ENCODE measurements at regions not wholly inside any gene's neighbourhood (a gene's known extent, or its start where the extent isn't known, plus 50 kb on each side); places are given as distances from the start of the nearest gene placed in this dataset.

GRCh38 chr12:77504466-77504865, 326.2 kb upstream of the NAV3 start:
- 24% methylated on average over 4 of the region's 4 CpGs for WGBS (ENCODE audit: insufficient coverage, insufficient replicate concordance, low lambda C conversion rate, missing lambda C conversion rate)
- Histone ChIP-seq H3K36me3 (ENCODE audit: control insufficient read depth in 2 of 2, insufficient read depth in 2 of 2, low read length in 1 of 2) (no peaks in the 10 kb centered on the region), H2AFZ (ENCODE audit: control insufficient read depth, low read depth, low read length) (no peak overlapping the region), H4K20me1 (ENCODE audit: control insufficient read depth, insufficient read depth) (no peaks in the 10 kb centered on the region), H3K27ac (ENCODE audit: control insufficient read depth, insufficient read depth) (no peak overlapping the region), H3K9ac (ENCODE audit: control insufficient read depth, insufficient read depth, low read length) (no peak overlapping the region), H3K4me3 (no peak overlapping the region), H3K4me1 (ENCODE audit: control insufficient read depth, insufficient read depth, low read length) (no peaks in the 10 kb centered on the region), H3K9me3 (replicated peaks; ENCODE audit: control insufficient read depth, insufficient read depth, low read length) (no peaks in the 10 kb centered on the region), H3K4me2 (ENCODE audit: control insufficient read depth, insufficient read depth) (no peak overlapping the region), H3K79me2 (ENCODE audit: control insufficient read depth, insufficient read depth, low read length) (no peaks in the 10 kb centered on the region), H3K27me3 (replicated peaks in 1 of 2; ENCODE audit: control insufficient read depth in 2 of 2, insufficient read depth in 2 of 2, low read length in 1 of 2) (no peaks in the 10 kb centered on the region; a peak in 1 of 4 replicates)
- BruUV-seq (replicated peaks) = no TSS peak
- no peak for FAIRE-seq
- no peak for TF ChIP-seq MTA3 (IDR thresholded peaks at IDR 0.05; ENCODE audit: borderline replicate concordance, low read length)
- TF ChIP-seq RBBP5 (conservative IDR thresholded peaks at IDR 0.05) = no peak
- TF ChIP-seq POU2F2 (IDR thresholded peaks at IDR 0.05; ENCODE audit: borderline replicate concordance, low read depth, low read length) = no peak
- no peak for TF ChIP-seq SIN3A (IDR thresholded peaks at IDR 0.05; ENCODE audit: low read depth, low read length)
- no peak for TF ChIP-seq REST (IDR thresholded peaks at IDR 0.05; ENCODE audit: low read depth, low read length)
- TF ChIP-seq EGR1 (IDR thresholded peaks at IDR 0.05; ENCODE audit: borderline replicate concordance in 1 of 2, low read depth in 2 of 2, low read length in 2 of 2) = no peak
- TF ChIP-seq CREM (IDR thresholded peaks at IDR 0.05; ENCODE audit: low read depth) = no peak
- TF ChIP-seq CTCF (IDR thresholded peaks at IDR 0.05 in 2 of 3, conservative IDR thresholded peaks at IDR 0.05 in 1 of 3; ENCODE audit: control insufficient read depth in 2 of 3, extremely low read depth in 1 of 3, insufficient read depth in 1 of 3, low read depth in 3 of 3, low read length in 3 of 3) = no peak
- TF ChIP-seq HDAC6 (IDR thresholded peaks at IDR 0.05; ENCODE audit: unreplicated experiment) = no peak
- TF ChIP-seq NR2C2 (IDR thresholded peaks at IDR 0.05; ENCODE audit: borderline replicate concordance, control insufficient read depth, insufficient read length, low read depth) = no peak
- no peak for TF ChIP-seq LARP7 (IDR thresholded peaks at IDR 0.05)
- TF ChIP-seq GABPA (IDR thresholded peaks at IDR 0.05; ENCODE audit: low read depth) = no peak
- TF ChIP-seq IRF4 (IDR thresholded peaks at IDR 0.05; ENCODE audit: low read depth, low read length) = no peak
- no peak for TF ChIP-seq TAF1 (IDR thresholded peaks at IDR 0.05; ENCODE audit: borderline replicate concordance, low read depth, low read length)
- TF ChIP-seq MTA2 (IDR thresholded peaks at IDR 0.05; ENCODE audit: low read depth) = no peak
- TF ChIP-seq YY1 (IDR thresholded peaks at IDR 0.05; ENCODE audit: low read depth, low read length) = no peak
- no peak for ATAC-seq
- CTCF ChIA-PET = no interaction called here
- POLR2A ChIA-PET = no interaction called here
- SMC1A ChIA-PET (ENCODE audit: uncharacterized antibody, unreplicated experiment) = no interaction called here
- intact Hi-C loops (cut with micrococcal nuclease; ENCODE audit: unreplicated experiment) (no loop called here), in situ Hi-C loops (cut with MboI) (no loop called here)
- RAD21 ChIA-PET (ENCODE audit: unreplicated experiment) = no interaction called here
- DNase-seq (ENCODE audit: low read depth, low spot score) = no peak

Data from GM12878 (cell line).